ENCODE measurements at regions not wholly inside any gene's neighbourhood (a gene's known extent, or its start where the extent isn't known, plus 50 kb on each side); places are given as distances from the start of the nearest gene placed in this dataset.

DNA sequence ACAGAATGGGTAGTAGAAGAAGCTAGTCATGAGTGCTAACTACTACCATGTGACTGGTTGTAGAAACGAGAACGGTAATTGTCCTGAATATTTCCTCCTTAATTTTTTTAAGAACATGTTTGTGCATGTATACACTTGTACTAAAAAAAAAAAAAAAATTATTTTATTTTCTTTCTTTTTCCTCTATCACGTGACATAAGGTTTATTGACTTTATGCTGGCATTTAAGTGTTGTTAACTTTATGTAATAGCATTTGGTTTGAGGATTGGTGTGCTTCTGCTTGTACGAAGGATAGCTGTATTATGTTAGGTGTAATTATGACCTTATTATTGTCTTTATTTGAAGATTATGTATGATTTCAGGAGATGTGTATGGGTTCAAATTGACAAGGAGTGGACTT is 349.1 kb upstream of the PTPRD start:
- TF ChIP-seq, protein P1, sequence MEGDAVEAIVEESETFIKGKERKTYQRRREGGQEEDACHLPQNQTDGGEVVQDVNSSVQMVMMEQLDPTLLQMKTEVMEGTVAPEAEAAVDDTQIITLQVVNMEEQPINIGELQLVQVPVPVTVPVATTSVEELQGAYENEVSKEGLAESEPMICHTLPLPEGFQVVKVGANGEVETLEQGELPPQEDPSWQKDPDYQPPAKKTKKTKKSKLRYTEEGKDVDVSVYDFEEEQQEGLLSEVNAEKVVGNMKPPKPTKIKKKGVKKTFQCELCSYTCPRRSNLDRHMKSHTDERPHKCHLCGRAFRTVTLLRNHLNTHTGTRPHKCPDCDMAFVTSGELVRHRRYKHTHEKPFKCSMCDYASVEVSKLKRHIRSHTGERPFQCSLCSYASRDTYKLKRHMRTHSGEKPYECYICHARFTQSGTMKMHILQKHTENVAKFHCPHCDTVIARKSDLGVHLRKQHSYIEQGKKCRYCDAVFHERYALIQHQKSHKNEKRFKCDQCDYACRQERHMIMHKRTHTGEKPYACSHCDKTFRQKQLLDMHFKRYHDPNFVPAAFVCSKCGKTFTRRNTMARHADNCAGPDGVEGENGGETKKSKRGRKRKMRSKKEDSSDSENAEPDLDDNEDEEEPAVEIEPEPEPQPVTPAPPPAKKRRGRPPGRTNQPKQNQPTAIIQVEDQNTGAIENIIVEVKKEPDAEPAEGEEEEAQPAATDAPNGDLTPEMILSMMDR (IDR thresholded peaks at IDR 0.05) = no peak
- TF ChIP-seq POLR2A (IDR thresholded peaks at IDR 0.05) = no peak

Measured in body of pancreas (tissue), 4 donors.